Inflammatory macrophage (primary cell): ENCODE measurements at regions not wholly inside any gene's neighbourhood (a gene's known extent, or its start where the extent isn't known, plus 50 kb on each side); places are given as distances from the start of the nearest gene placed in this dataset.
"Not testable (repeated sequence)": the region's sequence is repeated elsewhere in the genome, so short reads cannot be mapped to it uniquely, and the experiment has no call there.

Source experiments
- DNase-seq, 2 donors: peaks; one replicate each; pipeline ENCODE4 v3.0.0-alpha.2; 2020 to 2022

GRCh38 chr1:73842436-73842835 is 355.5 kb downstream of the LRRIQ3 start:
- DNase-seq = no peak

GRCh38 chr1:73839922-73840321 is 358.1 kb downstream of the LRRIQ3 start:
- no peak for DNase-seq

- DNase-seq = no peak
Observed at GRCh38 chr1:73832276-73833181, 365.4 kb downstream of the LRRIQ3 start.

- not testable (repeated sequence) for DNase-seq
Observed at GRCh38 chr1:73827283-73827682, 370.7 kb downstream of the LRRIQ3 start.

- no peak for DNase-seq
Observed at GRCh38 chr1:73824065-73824464, 373.9 kb downstream of the LRRIQ3 start.

- no peak for DNase-seq
Observed at GRCh38 chr1:73821520-73821919, 376.5 kb downstream of the LRRIQ3 start.

GRCh38 chr1:73820843-73821242 is 377.1 kb downstream of the LRRIQ3 start:
- no peak for DNase-seq

GRCh38 chr1:73813716-73814115 is 384.3 kb downstream of the LRRIQ3 start:
- no peak for DNase-seq

- no peak for DNase-seq
Observed at GRCh38 chr1:73813236-73813635, 384.7 kb downstream of the LRRIQ3 start.

- no peak for DNase-seq
Observed at GRCh38 chr1:73811798-73812197, 386.2 kb downstream of the LRRIQ3 start.

GRCh38 chr1:73804935-73805334 is 393.0 kb downstream of the LRRIQ3 start:
- no peak for DNase-seq

GRCh38 chr1:73803380-73803779 is 394.6 kb downstream of the LRRIQ3 start:
- DNase-seq = no peak

- no peak for DNase-seq
Observed at GRCh38 chr1:73801912-73802429, 396.0 kb downstream of the LRRIQ3 start.

- DNase-seq = no peak
Observed at GRCh38 chr1:73800376-73800775, 397.6 kb downstream of the LRRIQ3 start.

GRCh38 chr1:73789965-73790364 is 408.0 kb downstream of the LRRIQ3 start:
- no peak for DNase-seq

- no peak for DNase-seq
Observed at GRCh38 chr1:73784026-73784425, 413.9 kb downstream of the LRRIQ3 start.

- DNase-seq = no peak
Observed at GRCh38 chr1:73783352-73783751, 414.6 kb downstream of the LRRIQ3 start.

GRCh38 chr1:73782901-73783300 is 415.1 kb downstream of the LRRIQ3 start:
- no peak for DNase-seq

GRCh38 chr1:73781251-73781650 is 416.7 kb downstream of the LRRIQ3 start:
- no peak for DNase-seq

GRCh38 chr1:73778471-73778870 is 419.5 kb downstream of the LRRIQ3 start:
- DNase-seq = no peak

- no peak for DNase-seq
Observed at GRCh38 chr1:73775896-73776295, 422.1 kb downstream of the LRRIQ3 start.

- DNase-seq = no peak
Observed at GRCh38 chr1:73772941-73773340, 425.0 kb downstream of the LRRIQ3 start.

- DNase-seq = no peak
Observed at GRCh38 chr1:73771396-73771795, 426.6 kb downstream of the LRRIQ3 start.
